Mucosa of descending colon (tissue), 3 donors: ENCODE measurements at regions not wholly inside any gene's neighbourhood (a gene's known extent, or its start where the extent isn't known, plus 50 kb on each side); places are given as distances from the start of the nearest gene placed in this dataset.

ENCODE experiments used
- ATAC-seq: fragments of 200-7000 bp; cut with Tn5 transposase; one replicate; pipeline ENCODE4 v1.9.1; 2020; ENCODE audit warnings: mild to moderate bottlenecking, moderate library complexity
- DNase-seq, 3 donors: peaks; one replicate each; pipeline ENCODE4 v3.0.0-alpha.2; 2020
- H3K36me3 ChIP-seq: fragments of 200-600 bp; one replicate; pipeline ENCODE4 v1.8.0; 2021; ENCODE audit warnings: low read depth, mild to moderate bottlenecking
- H3K4me1 ChIP-seq: fragments of 200-600 bp; one replicate; pipeline ENCODE4 v1.8.0; 2021; ENCODE audit warnings: low read depth, mild to moderate bottlenecking
- H3K4me3 ChIP-seq: fragments of 200-600 bp; one replicate; pipeline ENCODE4 v1.8.0; 2021; ENCODE audit warnings: mild to moderate bottlenecking
- H3K9me3 ChIP-seq: fragments of 200-600 bp; one replicate; pipeline ENCODE4 v1.8.0; 2021; ENCODE audit warnings: mild to moderate bottlenecking
- intact Hi-C, 2 donors: fragments of 100-400 bp; cut with DNase I in 1 of 2; cut with micrococcal nuclease in 1 of 2; formaldehyde crosslinking; loops; one replicate each; pipeline versions ENCODE4 v1.11.0 to v1.11.1; 2022; cut with DNase I, micrococcal nuclease
- TF ChIP-seq, protein P1 (sequence below): fragments of 200-600 bp; IDR thresholded peaks from one replicate; pipeline ENCODE4 v1.8.0; 2022; ENCODE audit warnings: antibody characterized with exemption, mild to moderate bottlenecking
- donor health status: DM: no; HTN: no; CAD: no; lungs with moderate emphysema.
- donor health status: DM: no; HTN: no; CAD: no.
- donor health status: DM: no; HTN: yes; CAD: no.

- DNase-seq (no peak), ATAC-seq (no peak)
- Histone ChIP-seq H3K9me3 (no peaks in the 10 kb centered on the region), H3K4me1 (no peaks in the 10 kb centered on the region), H3K4me3 (no peak overlapping the region), H3K36me3 (no peaks in the 10 kb centered on the region)
- intact Hi-C loops = no loop called here
- TF ChIP-seq, protein P1, sequence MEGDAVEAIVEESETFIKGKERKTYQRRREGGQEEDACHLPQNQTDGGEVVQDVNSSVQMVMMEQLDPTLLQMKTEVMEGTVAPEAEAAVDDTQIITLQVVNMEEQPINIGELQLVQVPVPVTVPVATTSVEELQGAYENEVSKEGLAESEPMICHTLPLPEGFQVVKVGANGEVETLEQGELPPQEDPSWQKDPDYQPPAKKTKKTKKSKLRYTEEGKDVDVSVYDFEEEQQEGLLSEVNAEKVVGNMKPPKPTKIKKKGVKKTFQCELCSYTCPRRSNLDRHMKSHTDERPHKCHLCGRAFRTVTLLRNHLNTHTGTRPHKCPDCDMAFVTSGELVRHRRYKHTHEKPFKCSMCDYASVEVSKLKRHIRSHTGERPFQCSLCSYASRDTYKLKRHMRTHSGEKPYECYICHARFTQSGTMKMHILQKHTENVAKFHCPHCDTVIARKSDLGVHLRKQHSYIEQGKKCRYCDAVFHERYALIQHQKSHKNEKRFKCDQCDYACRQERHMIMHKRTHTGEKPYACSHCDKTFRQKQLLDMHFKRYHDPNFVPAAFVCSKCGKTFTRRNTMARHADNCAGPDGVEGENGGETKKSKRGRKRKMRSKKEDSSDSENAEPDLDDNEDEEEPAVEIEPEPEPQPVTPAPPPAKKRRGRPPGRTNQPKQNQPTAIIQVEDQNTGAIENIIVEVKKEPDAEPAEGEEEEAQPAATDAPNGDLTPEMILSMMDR = no peak
Measured at GRCh38 chr12:85653731-85654455, 182.3 kb downstream of the RASSF9 start.

DNA sequence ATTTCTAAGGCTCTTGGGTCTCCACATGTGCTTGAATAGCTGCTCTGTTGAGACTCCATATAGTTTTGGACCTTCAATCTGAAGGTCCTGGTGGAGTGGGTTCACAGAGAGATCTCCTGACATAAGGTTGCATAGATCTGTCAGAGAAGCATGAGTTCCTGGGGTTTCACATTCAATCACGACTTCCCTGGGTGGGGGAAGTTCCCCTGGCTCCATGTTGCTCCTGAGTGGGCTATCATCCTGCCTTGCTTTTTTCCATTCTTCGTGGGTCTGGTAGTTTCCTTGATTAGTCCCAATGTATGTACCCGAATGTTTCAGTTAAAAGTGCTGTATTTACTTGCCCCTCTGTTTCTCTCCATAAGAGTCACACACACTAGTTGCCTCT lies 181.8 kb downstream of the RASSF9 start:
- H3K4me3 ChIP-seq = no peak overlapping the region
- ATAC-seq (no peak), DNase-seq (no peak)
- TF ChIP-seq, protein P1 = no peak
- intact Hi-C loops = no loop called here
- H3K9me3 ChIP-seq = no peaks in the 10 kb centered on the region
- H3K4me1 ChIP-seq = no peaks in the 10 kb centered on the region
- no peaks in the 10 kb centered on the region for H3K36me3 ChIP-seq

DNA sequence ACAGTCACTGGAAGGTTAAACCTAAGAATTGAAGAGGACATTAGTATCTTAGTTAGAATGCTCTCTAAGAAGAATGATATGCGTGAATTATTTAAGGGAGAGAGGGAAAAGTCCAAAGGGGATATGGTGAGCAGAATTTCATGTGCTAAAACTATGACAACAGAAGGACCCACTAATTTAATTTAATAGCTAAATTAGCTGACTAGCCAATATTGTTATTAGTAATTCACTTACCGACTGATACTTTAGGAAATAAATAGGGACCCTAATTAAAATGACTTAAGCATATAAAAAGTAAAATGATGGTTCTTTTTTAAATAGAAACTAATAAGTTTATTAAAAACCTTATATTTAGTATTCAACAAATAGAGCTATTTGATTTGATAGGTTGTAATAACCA lies 179.6 kb downstream of the RASSF9 start:
- H3K4me3 ChIP-seq = no peak overlapping the region
- ATAC-seq = no peak
- H3K9me3 ChIP-seq = no peaks in the 10 kb centered on the region
- TF ChIP-seq, protein P1 = no peak
- no peaks in the 10 kb centered on the region for H3K4me1 ChIP-seq
- DNase-seq = no peak
- intact Hi-C loops = no loop called here
- H3K36me3 ChIP-seq = no peaks in the 10 kb centered on the region

- intact Hi-C loops = no loop called here
- ATAC-seq (no peak), DNase-seq (no peak)
- TF ChIP-seq, protein P1 = no peak
- no peaks in the 10 kb centered on the region for H3K36me3 ChIP-seq
- no peaks in the 10 kb centered on the region for H3K4me1 ChIP-seq
- H3K4me3 ChIP-seq = no peak overlapping the region
- no peaks in the 10 kb centered on the region for H3K9me3 ChIP-seq
Measured at GRCh38 chr12:85657251-85657650, 179.0 kb downstream of the RASSF9 start.

- Histone ChIP-seq H3K9me3 (no peaks in the 10 kb centered on the region), H3K4me1 (no peaks in the 10 kb centered on the region), H3K4me3 (no peak overlapping the region), H3K36me3 (no peaks in the 10 kb centered on the region)
- intact Hi-C loops = no loop called here
- TF ChIP-seq, protein P1 = no peak
- DNase-seq (no peak), ATAC-seq (no peak)
Measured at GRCh38 chr12:85657836-85658630, 178.2 kb downstream of the RASSF9 start.
